PC-3 (cell line): ENCODE measurements at regions not wholly inside any gene's neighbourhood (a gene's known extent, or its start where the extent isn't known, plus 50 kb on each side); places are given as distances from the start of the nearest gene placed in this dataset.

Experiments
- EZH2 ChIP-seq: fragments of 300-600 bp; sonication (generic); IDR thresholded peaks from one replicate; pipeline ENCODE4 v1.6.1; 2017; ENCODE audit warnings: antibody characterized with exemption, mild to moderate bottlenecking, low read length; ENCODE audit not compliant: unreplicated experiment
- EZH2phosphoT487 ChIP-seq: fragments of 300-600 bp; sonication (generic); IDR thresholded peaks from 2 replicates; pipeline ENCODE4 v1.6.1; 2018; ENCODE audit warnings: mild to moderate bottlenecking, antibody characterized with exemption, low read length, borderline replicate concordance
- TF ChIP-seq, protein P1 (sequence below): fragments of 300-600 bp; sonication (generic); conservative IDR thresholded peaks from 2 replicates; pipeline ENCODE4 v1.5.1; 2017; ENCODE audit warnings: antibody characterized with exemption, low read depth, mild to moderate bottlenecking, low read length

DNA sequence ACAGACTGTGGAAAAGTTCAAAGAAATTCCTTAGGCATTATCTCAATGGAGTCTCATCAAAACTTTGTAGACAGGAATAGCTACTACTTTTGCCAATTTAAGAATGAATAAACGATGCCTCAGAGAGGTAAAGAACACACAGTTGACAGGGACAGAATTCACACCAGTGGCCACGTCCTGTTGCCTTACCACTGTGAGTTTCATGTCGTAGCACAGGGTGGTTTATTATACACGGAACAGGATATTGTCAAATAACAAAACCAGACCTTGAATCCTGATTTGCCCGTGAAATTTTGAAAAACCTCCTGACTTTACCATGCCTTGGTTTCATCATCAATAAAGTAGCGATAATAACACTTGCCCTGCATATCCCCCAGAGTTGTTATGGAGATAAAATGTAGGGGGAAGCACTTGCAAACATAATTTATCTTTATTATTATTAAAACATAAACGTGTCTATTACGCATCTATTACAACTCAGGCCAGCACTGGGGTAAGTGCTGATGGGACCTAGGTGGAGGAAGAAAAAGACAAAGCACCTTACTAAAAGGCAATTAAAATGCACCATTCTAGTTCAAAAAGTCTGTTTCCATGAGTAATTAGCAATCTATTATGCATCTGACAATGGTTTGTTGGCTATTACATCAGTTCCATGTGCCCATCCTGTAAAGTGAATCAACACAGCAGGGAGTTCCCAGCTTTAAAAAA, 408.1 kb upstream of the RUNX1 start:
- TF ChIP-seq, protein P1, sequence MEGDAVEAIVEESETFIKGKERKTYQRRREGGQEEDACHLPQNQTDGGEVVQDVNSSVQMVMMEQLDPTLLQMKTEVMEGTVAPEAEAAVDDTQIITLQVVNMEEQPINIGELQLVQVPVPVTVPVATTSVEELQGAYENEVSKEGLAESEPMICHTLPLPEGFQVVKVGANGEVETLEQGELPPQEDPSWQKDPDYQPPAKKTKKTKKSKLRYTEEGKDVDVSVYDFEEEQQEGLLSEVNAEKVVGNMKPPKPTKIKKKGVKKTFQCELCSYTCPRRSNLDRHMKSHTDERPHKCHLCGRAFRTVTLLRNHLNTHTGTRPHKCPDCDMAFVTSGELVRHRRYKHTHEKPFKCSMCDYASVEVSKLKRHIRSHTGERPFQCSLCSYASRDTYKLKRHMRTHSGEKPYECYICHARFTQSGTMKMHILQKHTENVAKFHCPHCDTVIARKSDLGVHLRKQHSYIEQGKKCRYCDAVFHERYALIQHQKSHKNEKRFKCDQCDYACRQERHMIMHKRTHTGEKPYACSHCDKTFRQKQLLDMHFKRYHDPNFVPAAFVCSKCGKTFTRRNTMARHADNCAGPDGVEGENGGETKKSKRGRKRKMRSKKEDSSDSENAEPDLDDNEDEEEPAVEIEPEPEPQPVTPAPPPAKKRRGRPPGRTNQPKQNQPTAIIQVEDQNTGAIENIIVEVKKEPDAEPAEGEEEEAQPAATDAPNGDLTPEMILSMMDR, result no peak
- TF ChIP-seq EZH2, result no peak
- no peak for TF ChIP-seq EZH2phosphoT487
